HEK293 (cell line): ENCODE measurements at regions not wholly inside any gene's neighbourhood (a gene's known extent, or its start where the extent isn't known, plus 50 kb on each side); places are given as distances from the start of the nearest gene placed in this dataset.

Experiments
- CTCF ChIA-PET: fragments of 350-600 bp; formaldehyde crosslinking; extraction: SDS; loops from one replicate; lab custom pipeline; 2021; ENCODE audit warnings: antibody characterized with exemption; lab: Yijun Ruan, JAX
- POLR2A ChIA-PET: fragments of 300-600 bp; formaldehyde crosslinking; extraction: SDS; loops from one replicate; lab custom pipeline; 2020; ENCODE audit warnings: antibody characterized with exemption, inconsistent platforms; lab: Yijun Ruan, JAX
- H3K27ac ChIP-seq: fragments of 200-500 bp; sonication (Bioruptor generic); 2 replicates; pipeline ENCODE4 v1.5.1; 2014; ENCODE audit warnings: low read depth, low read length, control low read depth, inconsistent platforms; ENCODE audit errors: extremely low read depth
- H3K36me3 ChIP-seq, 2 experiments: fragments of 200-500 bp in 1 of 2; sonication (Bioruptor generic) in 1 of 2; 1 replicate in 1 of 2; 2 replicates in 1 of 2; pipeline ENCODE4 v1.5.1; 2014 to 2017; ENCODE audit warnings: inconsistent platforms in 2 of 2, low read length in 2 of 2; ENCODE audit not compliant: control insufficient read depth in 2 of 2, insufficient read depth in 1 of 2
- H3K4me1 ChIP-seq: fragments of 200-500 bp; sonication (Bioruptor generic); 2 replicates; pipeline ENCODE4 v1.5.1; 2014; ENCODE audit warnings: mild to moderate bottlenecking, low read length, inconsistent platforms; ENCODE audit not compliant: control insufficient read depth, insufficient read depth
- H3K4me3 ChIP-seq: 2 replicates; pipeline ENCODE4 v1.5.1; 2011; ENCODE audit warnings: low read depth, mild to moderate bottlenecking, control low read depth, low read length, moderate library complexity
- H3K9me3 ChIP-seq: fragments of 200-500 bp; sonication (Bioruptor generic); 2 replicates; pipeline ENCODE4 v1.5.1; 2014; ENCODE audit warnings: low read depth, low read length, inconsistent platforms; ENCODE audit not compliant: control insufficient read depth, insufficient read depth
- GLIS2 ChIP-seq: fragments of 450-650 bp; formaldehyde crosslinking; IDR thresholded peaks from 2 replicates; pipeline ENCODE4 v1.5.1; 2016; ENCODE audit warnings: missing biosample characterization, missing genetic modification characterization
- KLF8 ChIP-seq: fragments of 450-650 bp; formaldehyde crosslinking; IDR thresholded peaks from 2 replicates; pipeline ENCODE4 v1.5.1; 2016; ENCODE audit warnings: missing biosample characterization, missing genetic modification characterization
- TCF7L2 ChIP-seq: IDR thresholded peaks from 2 replicates; pipeline ENCODE4 v1.6.1; 2011; ENCODE audit warnings: low read depth, mild to moderate bottlenecking, inconsistent platforms, low read length, moderate library complexity, borderline replicate concordance
- ZBTB10 ChIP-seq: fragments of 450-650 bp; formaldehyde crosslinking; IDR thresholded peaks from 2 replicates; pipeline ENCODE4 v1.5.1; 2016; ENCODE audit warnings: missing biosample characterization, missing genetic modification characterization
- ZBTB21 ChIP-seq: fragments of 450-650 bp; formaldehyde crosslinking; IDR thresholded peaks from 2 replicates; pipeline ENCODE4 v1.5.1; 2017; ENCODE audit warnings: missing biosample characterization, missing genetic modification characterization
- ZBTB7A ChIP-seq: fragments of 450-650 bp; formaldehyde crosslinking; IDR thresholded peaks from 2 replicates; pipeline ENCODE4 v1.5.1; 2016; ENCODE audit warnings: low read depth, missing biosample characterization, missing genetic modification characterization
- ZFP69B ChIP-seq: fragments of 450-650 bp; formaldehyde crosslinking; IDR thresholded peaks from 2 replicates; pipeline ENCODE4 v1.5.1; 2016; ENCODE audit warnings: missing biosample characterization, missing genetic modification characterization
- ZIC2 ChIP-seq: fragments of 450-650 bp; formaldehyde crosslinking; IDR thresholded peaks from 2 replicates; pipeline ENCODE4 v1.5.1; 2016; ENCODE audit warnings: missing biosample characterization, missing genetic modification characterization
- ZNF10 ChIP-seq: fragments of 450-650 bp; formaldehyde crosslinking; IDR thresholded peaks from 2 replicates; pipeline ENCODE4 v1.5.1; 2017; ENCODE audit warnings: missing biosample characterization, missing genetic modification characterization
- ZNF121 ChIP-seq: fragments of 450-650 bp; formaldehyde crosslinking; IDR thresholded peaks from 2 replicates; pipeline ENCODE4 v1.5.1; 2016; ENCODE audit warnings: missing biosample characterization, missing genetic modification characterization
- ZNF174 ChIP-seq: fragments of 450-650 bp; formaldehyde crosslinking; IDR thresholded peaks from 2 replicates; pipeline ENCODE4 v1.5.0; 2017; ENCODE audit warnings: missing biosample characterization, mild to moderate bottlenecking, missing genetic modification characterization
- ZNF175 ChIP-seq: fragments of 450-650 bp; formaldehyde crosslinking; IDR thresholded peaks from 2 replicates; pipeline ENCODE4 v1.5.1; 2016; ENCODE audit warnings: missing biosample characterization, missing genetic modification characterization
- ZNF2 ChIP-seq: fragments of 450-650 bp; formaldehyde crosslinking; IDR thresholded peaks from 2 replicates; pipeline ENCODE4 v1.5.1; 2016; ENCODE audit warnings: missing biosample characterization, missing genetic modification characterization
- ZNF266 ChIP-seq: fragments of 450-650 bp; formaldehyde crosslinking; IDR thresholded peaks from 2 replicates; pipeline ENCODE4 v1.5.1; 2016; ENCODE audit warnings: missing biosample characterization, missing genetic modification characterization, low read depth
- ZNF274 ChIP-seq, 2 experiments: fragments of 200-500 bp in 1 of 2; fragments of 450-650 bp in 1 of 2; sonication (Bioruptor generic) in 1 of 2; formaldehyde crosslinking in 1 of 2; IDR thresholded peaks; 2 replicates each; pipeline versions ENCODE4 v1.5.1 to v1.6.1; 2014 to 2016; ENCODE audit warnings: borderline replicate concordance in 1 of 2, inconsistent platforms in 1 of 2, low read length in 1 of 2, missing biosample characterization in 1 of 2, missing genetic modification characterization in 1 of 2
- ZNF341 ChIP-seq: fragments of 450-650 bp; formaldehyde crosslinking; IDR thresholded peaks from 2 replicates; pipeline ENCODE4; 2016; ENCODE audit warnings: low read depth, missing biosample characterization, missing genetic modification characterization
- ZNF350 ChIP-seq: fragments of 450-650 bp; formaldehyde crosslinking; IDR thresholded peaks from 2 replicates; pipeline ENCODE4 v1.5.0; 2017; ENCODE audit warnings: missing biosample characterization, mild to moderate bottlenecking, missing genetic modification characterization
- ZNF433 ChIP-seq: fragments of 450-650 bp; formaldehyde crosslinking; IDR thresholded peaks from 2 replicates; pipeline ENCODE4 v1.5.1; 2016; ENCODE audit warnings: missing biosample characterization, missing genetic modification characterization, low read depth
- ZNF549 ChIP-seq: fragments of 450-650 bp; IDR thresholded peaks from 2 replicates; pipeline ENCODE4 v1.5.1; 2018; ENCODE audit warnings: missing biosample characterization, missing genetic modification characterization, mild to moderate bottlenecking, inconsistent platforms, moderate library complexity
- ZNF600 ChIP-seq: fragments of 450-650 bp; formaldehyde crosslinking; IDR thresholded peaks from 2 replicates; pipeline ENCODE4 v1.5.1; 2016; ENCODE audit warnings: missing biosample characterization, missing genetic modification characterization
- ZNF629 ChIP-seq: fragments of 450-650 bp; formaldehyde crosslinking; IDR thresholded peaks from 2 replicates; pipeline ENCODE4 v1.5.1; 2017; ENCODE audit warnings: missing biosample characterization, missing genetic modification characterization
- ZNF645 ChIP-seq: fragments of 450-650 bp; formaldehyde crosslinking; IDR thresholded peaks from 2 replicates; pipeline ENCODE4; 2016; ENCODE audit warnings: missing biosample characterization, missing genetic modification characterization
- ZSCAN16 ChIP-seq: fragments of 450-650 bp; formaldehyde crosslinking; IDR thresholded peaks from 2 replicates; pipeline ENCODE4 v1.5.1; 2016; ENCODE audit warnings: missing biosample characterization, missing genetic modification characterization
- ZSCAN30 ChIP-seq: fragments of 450-650 bp; IDR thresholded peaks from 2 replicates; pipeline ENCODE4 v1.5.1; 2018; ENCODE audit warnings: missing biosample characterization, mild to moderate bottlenecking, missing genetic modification characterization, moderate library complexity
- TF ChIP-seq, protein P1 (sequence below): fragments of 450-650 bp; formaldehyde crosslinking; IDR thresholded peaks from 2 replicates; pipeline ENCODE4 v1.5.1; 2016; ENCODE audit warnings: missing biosample characterization, missing genetic modification characterization
- TF ChIP-seq, protein P2 (sequence below): fragments of 450-650 bp; formaldehyde crosslinking; IDR thresholded peaks from 2 replicates; pipeline ENCODE4 v1.5.1; 2017; ENCODE audit warnings: missing biosample characterization, missing genetic modification characterization

- ChIA-PET CTCF (interaction anchor here (0.6 to 2.5 kb wide), 2 partner anchors 10 to 62 kb away, joined by 5 to 17 read pairs; no protein-coding TSS in a partner anchor), POLR2A (no interaction called here)
- H3K9me3 ChIP-seq = no peaks in the 10 kb centered on the region
- H3K4me3 ChIP-seq = no peak overlapping the region
- no peaks in the 10 kb centered on the region for H3K4me1 ChIP-seq
- TF ChIP-seq ZNF10 (no peak), ZSCAN16 (no peak), ZNF341 (tag by site-specific recombination) (no peak), ZSCAN30 (tag by site-specific recombination) (no peak), ZBTB21 (no peak), ZNF549 (tag by site-specific recombination) (no peak), GLIS2 (tag by site-specific recombination) (no peak), ZNF175 (tag by site-specific recombination) (no peak), ZNF121 (tag by site-specific recombination) (no peak)
- no peak overlapping the region for H3K27ac ChIP-seq
- H3K36me3 ChIP-seq = no peaks in the 10 kb centered on the region
These were observed 427.3 kb upstream of the HS6ST1 start for GRCh38 chr2:128745946-128746345.

- ChIA-PET CTCF (interaction anchor here (2.5 kb wide), 1 partner anchor 9 kb away, joined by 17 read pairs; no protein-coding TSS in a partner anchor), POLR2A (no interaction called here)
- Histone ChIP-seq H3K4me3 (no peak overlapping the region; the same call in 1 of the 2 replicates), H3K4me1 (no peaks in the 10 kb centered on the region), H3K9me3 (no peaks in the 10 kb centered on the region), H3K36me3 (no peaks in the 10 kb centered on the region), H3K27ac (no peak overlapping the region)
- TF ChIP-seq ZNF350 (tag by site-specific recombination) = no peak
- TF ChIP-seq ZIC2 (tag by site-specific recombination) = no peak
- TF ChIP-seq TCF7L2 = no peak
- TF ChIP-seq, protein P1, sequence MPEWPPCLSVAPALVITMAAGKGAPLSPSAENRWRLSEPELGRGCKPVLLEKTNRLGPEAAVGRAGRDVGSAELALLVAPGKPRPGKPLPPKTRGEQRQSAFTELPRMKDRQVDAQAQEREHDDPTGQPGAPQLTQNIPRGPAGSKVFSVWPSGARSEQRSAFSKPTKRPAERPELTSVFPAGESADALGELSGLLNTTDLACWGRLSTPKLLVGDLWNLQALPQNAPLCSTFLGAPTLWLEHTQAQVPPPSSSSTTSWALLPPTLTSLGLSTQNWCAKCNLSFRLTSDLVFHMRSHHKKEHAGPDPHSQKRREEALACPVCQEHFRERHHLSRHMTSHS (tag by site-specific recombination) = no peak
- TF ChIP-seq ZBTB10 (tag by site-specific recombination) = no peak
- TF ChIP-seq ZNF174 (tag by site-specific recombination) = no peak
- no peak for TF ChIP-seq ZNF274 (IDR thresholded peaks at IDR 0.05; ENCODE audit: low read length)
- no peak for TF ChIP-seq ZNF274 (tag by site-specific recombination; IDR thresholded peaks at IDR 0.05; ENCODE audit: borderline replicate concordance)
- TF ChIP-seq ZNF629 (tag by site-specific recombination) = no peak
- no peak for TF ChIP-seq ZNF645
- no peak for TF ChIP-seq ZFP69B (tag by site-specific recombination)
- TF ChIP-seq KLF8 (tag by site-specific recombination) = no peak
- TF ChIP-seq ZNF266 (tag by site-specific recombination) = no peak
- TF ChIP-seq ZNF433 (tag by site-specific recombination) = no peak
- no peak for TF ChIP-seq ZBTB7A
- no peak for TF ChIP-seq ZNF600 (tag by site-specific recombination)
- no peak for TF ChIP-seq ZNF2
- TF ChIP-seq, protein P2, sequence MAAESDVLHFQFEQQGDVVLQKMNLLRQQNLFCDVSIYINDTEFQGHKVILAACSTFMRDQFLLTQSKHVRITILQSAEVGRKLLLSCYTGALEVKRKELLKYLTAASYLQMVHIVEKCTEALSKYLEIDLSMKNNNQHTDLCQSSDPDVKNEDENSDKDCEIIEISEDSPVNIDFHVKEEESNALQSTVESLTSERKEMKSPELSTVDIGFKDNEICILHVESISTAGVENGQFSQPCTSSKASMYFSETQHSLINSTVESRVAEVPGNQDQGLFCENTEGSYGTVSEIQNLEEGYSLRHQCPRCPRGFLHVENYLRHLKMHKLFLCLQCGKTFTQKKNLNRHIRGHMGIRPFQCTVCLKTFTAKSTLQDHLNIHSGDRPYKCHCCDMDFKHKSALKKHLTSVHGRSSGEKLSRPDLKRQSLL (tag by site-specific recombination) = no peak
These were observed 427.7 kb upstream of the HS6ST1 start for GRCh38 chr2:128746356-128746755.
